NCI-H1092 treated with DMSO at 0.1 percent for 48 hours (cell line): ENCODE measurements at regions not wholly inside any gene's neighbourhood (a gene's known extent, or its start where the extent isn't known, plus 50 kb on each side); places are given as distances from the start of the nearest gene placed in this dataset.
"Not testable (repeated sequence)": the region's sequence is repeated elsewhere in the genome, so short reads cannot be mapped to it uniquely, and the experiment has no call there.

Experiments
- DNase-seq: peaks from one replicate; lab custom pipeline; 2025; lab: John Stamatoyannopoulos, UW

GRCh38 chr4:179692222-179692621 lies 2250.0 kb upstream of the AGA start:
- DNase-seq: no peak

GRCh38 chr4:179695175-179695574 lies 2252.9 kb upstream of the AGA start:
- no peak for DNase-seq

- DNase-seq: no peak
Observed at GRCh38 chr4:179698321-179698720, 2256.1 kb upstream of the AGA start.

- DNase-seq: no peak
Observed at GRCh38 chr4:179709961-179710624, 2267.9 kb upstream of the AGA start.

GRCh38 chr4:179719766-179720450 lies 2277.7 kb upstream of the AGA start:
- DNase-seq: no peak

GRCh38 chr4:179726491-179726890 lies 2284.3 kb upstream of the AGA start:
- DNase-seq: not testable (repeated sequence)

- no peak for DNase-seq
Observed at GRCh38 chr4:179728305-179728704, 2286.1 kb upstream of the AGA start.

GRCh38 chr4:179736820-179737219 lies 2294.6 kb upstream of the AGA start:
- not testable (repeated sequence) for DNase-seq

GRCh38 chr4:179738822-179739221 lies 2296.6 kb upstream of the AGA start:
- no peak for DNase-seq

GRCh38 chr4:179747218-179747910 lies 2305.1 kb upstream of the AGA start:
- no peak for DNase-seq

- no peak for DNase-seq
Observed at GRCh38 chr4:179748837-179749236, 2306.6 kb upstream of the AGA start.

- no peak for DNase-seq
Observed at GRCh38 chr4:179750374-179750773, 2308.1 kb upstream of the AGA start.

GRCh38 chr4:179751669-179752068 lies 2309.4 kb upstream of the AGA start:
- DNase-seq: no peak

- no peak for DNase-seq
Observed at GRCh38 chr4:179755322-179755721, 2313.1 kb upstream of the AGA start.

- no peak for DNase-seq
Observed at GRCh38 chr4:179757641-179758040, 2315.4 kb upstream of the AGA start.

GRCh38 chr4:179762840-179763239 lies 2320.6 kb upstream of the AGA start:
- no peak for DNase-seq

- DNase-seq: no peak
Observed at GRCh38 chr4:179766938-179767337, 2324.7 kb upstream of the AGA start.

- no peak for DNase-seq
Observed at GRCh38 chr4:179768996-179769395, 2326.8 kb upstream of the AGA start.

GRCh38 chr4:179797738-179798137 lies 2355.5 kb upstream of the AGA start:
- no peak for DNase-seq

GRCh38 chr4:179803857-179804256 lies 2361.6 kb upstream of the AGA start:
- DNase-seq: no peak

- DNase-seq: no peak
Observed at GRCh38 chr4:179804440-179804839, 2362.2 kb upstream of the AGA start.

- no peak for DNase-seq
Observed at GRCh38 chr4:179817317-179817716, 2375.1 kb upstream of the AGA start.

- no peak for DNase-seq
Observed at GRCh38 chr4:179823342-179823741, 2381.1 kb upstream of the AGA start.
